Cardiac fibroblast (primary cell): ENCODE measurements at regions not wholly inside any gene's neighbourhood (a gene's known extent, or its start where the extent isn't known, plus 50 kb on each side); places are given as distances from the start of the nearest gene placed in this dataset.

ENCODE experiments used
- DNase-seq, 2 donors: peaks; one replicate each; pipeline versions ENCODE4 v3.0.0 to v3.0.0-alpha.2; 2010; ENCODE audit warnings: low read depth in 2 of 2
- H3K4me3 ChIP-seq, 2 donors: replicated peaks in 1 of 2; 1 replicate in 1 of 2; 2 replicates in 1 of 2; pipeline ENCODE4 v1.5.1; 2011; ENCODE audit warnings: low read depth in 2 of 2, low read length in 2 of 2, mild to moderate bottlenecking in 2 of 2, moderate library complexity in 1 of 2
- TF ChIP-seq, protein P1 (sequence below): IDR thresholded peaks from one replicate; pipeline ENCODE4 v1.5.1; 2011; ENCODE audit warnings: low read depth, mild to moderate bottlenecking, low read length, inconsistent platforms

DNA sequence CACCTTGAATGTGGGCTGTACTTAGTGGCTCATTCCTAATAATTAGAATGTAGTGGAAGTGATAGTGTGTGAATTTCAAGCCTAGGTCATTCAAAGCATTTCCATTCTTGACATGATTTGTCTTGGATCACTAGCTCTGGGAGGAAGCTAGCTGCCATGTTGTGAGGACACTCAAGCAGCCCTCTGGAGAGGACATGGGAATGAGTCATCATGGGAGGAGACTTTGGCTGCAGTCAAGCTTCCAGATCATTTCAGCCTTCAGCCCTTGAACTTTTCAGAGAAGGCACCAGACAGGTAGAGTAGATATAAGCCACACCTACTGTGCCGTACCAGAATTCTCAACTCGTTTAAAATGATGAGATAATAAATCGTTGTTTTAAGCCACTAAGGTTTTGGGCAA lies 506.9 kb downstream of the ZNF608 start:
- TF ChIP-seq, protein P1, sequence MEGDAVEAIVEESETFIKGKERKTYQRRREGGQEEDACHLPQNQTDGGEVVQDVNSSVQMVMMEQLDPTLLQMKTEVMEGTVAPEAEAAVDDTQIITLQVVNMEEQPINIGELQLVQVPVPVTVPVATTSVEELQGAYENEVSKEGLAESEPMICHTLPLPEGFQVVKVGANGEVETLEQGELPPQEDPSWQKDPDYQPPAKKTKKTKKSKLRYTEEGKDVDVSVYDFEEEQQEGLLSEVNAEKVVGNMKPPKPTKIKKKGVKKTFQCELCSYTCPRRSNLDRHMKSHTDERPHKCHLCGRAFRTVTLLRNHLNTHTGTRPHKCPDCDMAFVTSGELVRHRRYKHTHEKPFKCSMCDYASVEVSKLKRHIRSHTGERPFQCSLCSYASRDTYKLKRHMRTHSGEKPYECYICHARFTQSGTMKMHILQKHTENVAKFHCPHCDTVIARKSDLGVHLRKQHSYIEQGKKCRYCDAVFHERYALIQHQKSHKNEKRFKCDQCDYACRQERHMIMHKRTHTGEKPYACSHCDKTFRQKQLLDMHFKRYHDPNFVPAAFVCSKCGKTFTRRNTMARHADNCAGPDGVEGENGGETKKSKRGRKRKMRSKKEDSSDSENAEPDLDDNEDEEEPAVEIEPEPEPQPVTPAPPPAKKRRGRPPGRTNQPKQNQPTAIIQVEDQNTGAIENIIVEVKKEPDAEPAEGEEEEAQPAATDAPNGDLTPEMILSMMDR = no peak
- peak in 1 of 2 donors; percentile 5 for DNase-seq
- H3K4me3 ChIP-seq = no peak overlapping the region

DNA sequence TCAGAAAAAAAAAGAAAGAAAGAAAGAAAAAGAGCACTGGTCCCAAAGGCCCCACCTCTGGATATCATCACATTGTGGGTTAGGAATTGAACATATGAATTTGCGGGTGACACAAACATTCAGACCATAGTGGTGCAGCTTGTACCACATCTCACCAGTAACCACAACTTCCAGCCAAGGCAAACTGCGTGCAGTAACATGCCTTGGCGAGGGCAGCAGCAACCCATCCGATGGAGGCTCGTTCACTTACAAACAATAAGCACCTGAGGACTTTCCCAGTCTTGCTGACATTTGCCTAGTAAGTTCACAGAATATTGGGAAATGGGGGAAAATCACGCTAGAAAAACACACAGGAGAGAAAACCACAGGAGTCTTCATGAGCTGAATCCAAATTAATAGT lies 508.1 kb downstream of the ZNF608 start:
- TF ChIP-seq, protein P1 = no peak
- no peak for DNase-seq
- no peak overlapping the region for H3K4me3 ChIP-seq

DNA sequence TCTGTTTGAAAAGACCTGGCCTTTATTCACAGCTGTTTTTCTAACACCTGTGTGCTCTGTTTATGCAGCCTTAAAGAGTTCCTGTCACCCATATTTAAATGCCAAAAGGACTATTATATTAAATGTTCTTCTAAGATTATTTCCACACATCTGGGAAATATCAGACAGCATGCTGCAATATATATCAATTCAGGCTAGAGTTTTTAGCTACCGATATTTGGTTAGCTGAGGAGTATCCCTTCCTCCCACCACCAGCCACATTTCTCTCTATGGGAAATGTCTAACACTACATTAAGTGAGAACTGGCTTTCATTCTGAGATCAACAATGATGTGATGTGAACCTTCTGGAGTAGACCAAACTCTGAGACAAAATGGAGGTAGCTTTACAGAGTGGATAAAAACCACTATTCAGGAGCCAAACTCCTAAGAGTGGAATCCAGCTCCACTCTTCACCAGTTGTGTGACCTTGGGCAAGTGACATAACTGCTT lies 509.2 kb downstream of the ZNF608 start:
- DNase-seq = no peak
- TF ChIP-seq, protein P1 = no peak
- no peak overlapping the region for H3K4me3 ChIP-seq

DNA sequence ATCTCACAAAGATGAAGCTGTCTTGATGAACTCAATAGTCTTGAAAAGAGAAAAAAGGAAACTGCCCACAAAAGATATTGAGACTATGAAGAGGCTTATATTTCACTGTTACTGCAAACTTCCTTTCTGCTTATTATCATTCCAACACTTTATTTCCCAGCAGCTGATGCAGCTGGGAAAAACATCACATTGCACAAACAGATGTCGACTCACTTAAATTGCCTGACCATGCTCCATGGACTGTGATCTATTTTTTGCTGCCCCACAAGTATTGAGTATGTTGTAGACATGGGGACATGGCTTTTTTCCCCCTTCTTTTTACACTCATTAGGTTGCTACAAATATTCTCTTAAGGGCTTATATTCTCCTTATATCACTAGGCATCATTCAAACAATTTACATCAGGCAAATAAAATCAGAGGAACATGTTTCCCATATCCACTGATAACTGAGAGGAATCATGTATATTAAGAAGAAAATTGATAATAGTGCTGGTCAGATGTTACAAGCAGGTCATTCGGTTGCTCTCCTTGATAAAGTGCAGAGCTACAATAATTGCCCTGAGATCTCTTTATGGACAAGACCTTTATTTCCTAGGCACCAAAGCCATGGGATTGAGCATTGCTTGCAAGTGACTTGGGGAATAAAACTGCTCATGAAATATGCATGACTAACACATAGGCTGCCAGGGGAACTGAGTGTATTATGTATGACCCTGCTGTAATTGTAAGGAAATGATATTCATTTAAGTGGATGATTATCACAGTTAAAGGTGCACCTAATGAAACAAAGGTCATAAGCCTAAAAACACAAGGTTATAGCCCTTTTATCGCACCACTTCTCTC lies 509.9 kb downstream of the ZNF608 start:
- no peak overlapping the region for H3K4me3 ChIP-seq
- TF ChIP-seq, protein P1 = no peak
- DNase-seq = peak in 1 of 2 donors; percentile 33

DNA sequence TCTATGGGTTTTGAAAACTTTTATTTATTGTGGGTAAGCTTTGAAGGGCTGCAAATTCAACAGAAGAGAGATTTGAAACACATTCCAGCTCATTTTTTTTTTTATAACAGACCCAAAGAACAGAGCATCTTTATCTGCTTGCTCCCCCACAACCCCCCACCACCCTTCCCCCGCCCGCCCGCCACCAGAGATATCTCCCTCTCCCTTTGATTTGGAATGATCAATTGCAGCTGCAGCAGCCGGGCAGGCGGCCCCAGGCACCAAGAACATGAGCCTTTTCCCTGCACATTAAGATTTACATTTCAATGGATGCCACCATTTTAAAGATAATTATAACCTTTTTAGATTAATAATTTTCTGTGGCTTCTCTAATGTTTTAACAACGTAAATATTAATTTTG lies 510.9 kb downstream of the ZNF608 start:
- H3K4me3 ChIP-seq = no peak overlapping the region
- TF ChIP-seq, protein P1 = no peak
- no peak for DNase-seq

DNA sequence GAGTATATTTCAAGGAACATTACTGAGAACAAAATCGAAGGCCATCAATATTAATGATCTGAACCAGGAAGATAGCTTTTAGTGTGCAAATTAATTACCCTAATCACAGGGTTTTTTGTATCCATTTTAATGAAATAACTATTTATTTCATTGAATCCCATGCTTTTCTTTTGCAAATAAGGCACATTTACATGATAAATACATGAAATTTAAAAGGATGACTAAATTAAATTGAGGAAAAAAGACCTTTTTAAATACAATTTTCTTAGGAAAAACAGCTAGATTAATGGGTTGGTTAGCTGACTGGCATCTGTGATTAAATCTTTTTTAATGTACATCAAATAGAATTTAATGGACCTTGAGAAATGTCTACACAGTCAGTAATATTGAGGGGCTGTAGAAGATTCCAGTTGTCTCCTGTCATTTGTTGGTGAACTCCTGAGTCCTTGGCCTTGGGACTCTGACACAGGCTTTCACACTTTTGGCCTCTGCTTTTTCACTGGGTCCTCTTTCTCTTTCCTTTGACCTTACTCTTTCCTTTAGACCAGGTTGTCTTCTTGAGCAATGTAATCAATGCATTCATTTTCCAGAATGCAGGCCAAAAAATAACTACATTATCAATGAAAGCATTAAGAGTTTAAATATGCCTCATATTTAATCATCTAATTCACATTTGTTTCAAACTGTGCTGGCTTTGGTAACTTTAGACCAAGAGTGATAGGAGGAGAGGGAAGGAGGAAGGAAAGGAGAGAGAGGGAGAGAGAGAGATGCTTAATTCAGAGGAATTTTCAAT lies 511.5 kb downstream of the ZNF608 start:
- no peak overlapping the region for H3K4me3 ChIP-seq
- TF ChIP-seq, protein P1 = no peak
- DNase-seq = no peak
